Panc1 (cell line): ENCODE measurements at regions not wholly inside any gene's neighbourhood (a gene's known extent, or its start where the extent isn't known, plus 50 kb on each side); places are given as distances from the start of the nearest gene placed in this dataset.

Experiments
- POLR2AphosphoS5 ChIP-seq: IDR thresholded peaks from 2 replicates; pipeline ENCODE4 v1.6.1; 2012; ENCODE audit warnings: mild to moderate bottlenecking, low read depth, low read length, moderate library complexity
- SIN3A ChIP-seq: IDR thresholded peaks from 2 replicates; pipeline ENCODE4 v1.6.1; 2012; ENCODE audit warnings: low read depth, mild to moderate bottlenecking, low read length, moderate library complexity, borderline replicate concordance; ENCODE audit not compliant: insufficient read depth
- TCF7L2 ChIP-seq: IDR thresholded peaks from 2 replicates; pipeline ENCODE4 v1.6.1; 2011; ENCODE audit warnings: mild to moderate bottlenecking, low read depth, low read length, inconsistent platforms
- TF ChIP-seq, protein P1 (sequence below): fragments of 450-650 bp; IDR thresholded peaks from 2 replicates; pipeline ENCODE4 v1.5.1; 2017; ENCODE audit warnings: mild to moderate bottlenecking
- TF ChIP-seq, protein P2 (sequence below), 2 experiments: IDR thresholded peaks; 2 replicates each; pipeline ENCODE4 v1.6.1; 2011 to 2012; ENCODE audit warnings: low read depth in 2 of 2, control low read depth in 1 of 2, low read length in 1 of 2, mild to moderate bottlenecking in 1 of 2, moderate library complexity in 1 of 2; ENCODE audit not compliant: insufficient read depth in 1 of 2

DNA sequence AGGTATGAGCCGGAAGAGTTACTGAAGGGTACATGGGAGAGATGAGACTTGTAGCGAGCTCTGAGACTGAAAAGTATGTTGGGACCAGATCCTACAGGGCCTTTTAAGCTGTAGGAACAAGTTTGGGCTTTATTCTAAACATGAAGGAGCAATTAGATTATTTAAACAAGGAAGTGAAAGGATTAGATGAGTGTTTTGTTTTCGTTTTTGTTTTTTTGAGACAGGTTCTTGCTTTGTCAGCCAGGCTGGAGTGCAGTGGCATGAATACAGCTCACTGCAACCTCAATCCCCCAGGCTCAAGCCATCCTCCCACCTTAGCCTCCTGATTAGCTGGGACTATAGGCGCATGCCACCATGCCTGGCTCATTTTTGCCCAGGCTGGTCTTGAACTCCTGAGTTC, 110.7 kb downstream of the C1D start:
- TF ChIP-seq, protein P1, sequence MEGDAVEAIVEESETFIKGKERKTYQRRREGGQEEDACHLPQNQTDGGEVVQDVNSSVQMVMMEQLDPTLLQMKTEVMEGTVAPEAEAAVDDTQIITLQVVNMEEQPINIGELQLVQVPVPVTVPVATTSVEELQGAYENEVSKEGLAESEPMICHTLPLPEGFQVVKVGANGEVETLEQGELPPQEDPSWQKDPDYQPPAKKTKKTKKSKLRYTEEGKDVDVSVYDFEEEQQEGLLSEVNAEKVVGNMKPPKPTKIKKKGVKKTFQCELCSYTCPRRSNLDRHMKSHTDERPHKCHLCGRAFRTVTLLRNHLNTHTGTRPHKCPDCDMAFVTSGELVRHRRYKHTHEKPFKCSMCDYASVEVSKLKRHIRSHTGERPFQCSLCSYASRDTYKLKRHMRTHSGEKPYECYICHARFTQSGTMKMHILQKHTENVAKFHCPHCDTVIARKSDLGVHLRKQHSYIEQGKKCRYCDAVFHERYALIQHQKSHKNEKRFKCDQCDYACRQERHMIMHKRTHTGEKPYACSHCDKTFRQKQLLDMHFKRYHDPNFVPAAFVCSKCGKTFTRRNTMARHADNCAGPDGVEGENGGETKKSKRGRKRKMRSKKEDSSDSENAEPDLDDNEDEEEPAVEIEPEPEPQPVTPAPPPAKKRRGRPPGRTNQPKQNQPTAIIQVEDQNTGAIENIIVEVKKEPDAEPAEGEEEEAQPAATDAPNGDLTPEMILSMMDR = no peak
- TF ChIP-seq POLR2AphosphoS5 = no peak
- TF ChIP-seq, protein P2, sequence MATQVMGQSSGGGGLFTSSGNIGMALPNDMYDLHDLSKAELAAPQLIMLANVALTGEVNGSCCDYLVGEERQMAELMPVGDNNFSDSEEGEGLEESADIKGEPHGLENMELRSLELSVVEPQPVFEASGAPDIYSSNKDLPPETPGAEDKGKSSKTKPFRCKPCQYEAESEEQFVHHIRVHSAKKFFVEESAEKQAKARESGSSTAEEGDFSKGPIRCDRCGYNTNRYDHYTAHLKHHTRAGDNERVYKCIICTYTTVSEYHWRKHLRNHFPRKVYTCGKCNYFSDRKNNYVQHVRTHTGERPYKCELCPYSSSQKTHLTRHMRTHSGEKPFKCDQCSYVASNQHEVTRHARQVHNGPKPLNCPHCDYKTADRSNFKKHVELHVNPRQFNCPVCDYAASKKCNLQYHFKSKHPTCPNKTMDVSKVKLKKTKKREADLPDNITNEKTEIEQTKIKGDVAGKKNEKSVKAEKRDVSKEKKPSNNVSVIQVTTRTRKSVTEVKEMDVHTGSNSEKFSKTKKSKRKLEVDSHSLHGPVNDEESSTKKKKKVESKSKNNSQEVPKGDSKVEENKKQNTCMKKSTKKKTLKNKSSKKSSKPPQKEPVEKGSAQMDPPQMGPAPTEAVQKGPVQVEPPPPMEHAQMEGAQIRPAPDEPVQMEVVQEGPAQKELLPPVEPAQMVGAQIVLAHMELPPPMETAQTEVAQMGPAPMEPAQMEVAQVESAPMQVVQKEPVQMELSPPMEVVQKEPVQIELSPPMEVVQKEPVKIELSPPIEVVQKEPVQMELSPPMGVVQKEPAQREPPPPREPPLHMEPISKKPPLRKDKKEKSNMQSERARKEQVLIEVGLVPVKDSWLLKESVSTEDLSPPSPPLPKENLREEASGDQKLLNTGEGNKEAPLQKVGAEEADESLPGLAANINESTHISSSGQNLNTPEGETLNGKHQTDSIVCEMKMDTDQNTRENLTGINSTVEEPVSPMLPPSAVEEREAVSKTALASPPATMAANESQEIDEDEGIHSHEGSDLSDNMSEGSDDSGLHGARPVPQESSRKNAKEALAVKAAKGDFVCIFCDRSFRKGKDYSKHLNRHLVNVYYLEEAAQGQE (IDR thresholded peaks at IDR 0.05; ENCODE audit: insufficient read depth in 1 of 2, low read depth in 2 of 2, low read length in 1 of 2) = no peak
- TF ChIP-seq SIN3A = no peak
- TF ChIP-seq TCF7L2 = no peak
